Omental fat pad (tissue), 3 donors: ENCODE measurements at regions not wholly inside any gene's neighbourhood (a gene's known extent, or its start where the extent isn't known, plus 50 kb on each side); places are given as distances from the start of the nearest gene placed in this dataset.

Source experiments
- ATAC-seq: fragments of 150-250 bp; one replicate; pipeline ENCODE4 v1.9.1; 2016; ENCODE audit warnings: mild to moderate bottlenecking, moderate library complexity; ENCODE audit not compliant: low FRiP score
- DNase-seq: peaks from one replicate; pipeline ENCODE4 v3.0.0-alpha.2; 2019; ENCODE audit warnings: low spot score
- CTCF ChIP-seq, 3 donors: fragments of 450-650 bp; IDR thresholded peaks; one replicate each; pipeline ENCODE4 v1.5.1; 2016 to 2017; ENCODE audit warnings: antibody characterized with exemption in 3 of 3, mild to moderate bottlenecking in 3 of 3, moderate library complexity in 2 of 3

- no peak for DNase-seq
- no peak for TF ChIP-seq CTCF (IDR thresholded peaks at IDR 0.05)
- ATAC-seq = no peak
Measured at GRCh38 chr5:103452666-103453065, 109.9 kb downstream of the NUDT12 start.

GRCh38 chr5:103452089-103452488, 110.5 kb downstream of the NUDT12 start:
- TF ChIP-seq CTCF (IDR thresholded peaks at IDR 0.05) = no peak
- no peak for ATAC-seq
- no peak for DNase-seq

- TF ChIP-seq CTCF (IDR thresholded peaks at IDR 0.05) = no peak
- DNase-seq (no peak), ATAC-seq (no peak)
Measured at GRCh38 chr5:103451261-103451660, 111.3 kb downstream of the NUDT12 start.

- no peak for TF ChIP-seq CTCF (IDR thresholded peaks at IDR 0.05)
- no peak for ATAC-seq
- no peak for DNase-seq
Measured at GRCh38 chr5:103450333-103451061, 112.1 kb downstream of the NUDT12 start.

GRCh38 chr5:103446813-103447212, 115.8 kb downstream of the NUDT12 start:
- ATAC-seq (no peak), DNase-seq (no peak)
- TF ChIP-seq CTCF (IDR thresholded peaks at IDR 0.05) = no peak

- TF ChIP-seq CTCF (IDR thresholded peaks at IDR 0.05) = no peak
- DNase-seq = no peak
- no peak for ATAC-seq
Measured at GRCh38 chr5:103445426-103446035, 117.1 kb downstream of the NUDT12 start.
